ENCODE measurements at regions not wholly inside any gene's neighbourhood (a gene's known extent, or its start where the extent isn't known, plus 50 kb on each side); places are given as distances from the start of the nearest gene placed in this dataset.

DNA sequence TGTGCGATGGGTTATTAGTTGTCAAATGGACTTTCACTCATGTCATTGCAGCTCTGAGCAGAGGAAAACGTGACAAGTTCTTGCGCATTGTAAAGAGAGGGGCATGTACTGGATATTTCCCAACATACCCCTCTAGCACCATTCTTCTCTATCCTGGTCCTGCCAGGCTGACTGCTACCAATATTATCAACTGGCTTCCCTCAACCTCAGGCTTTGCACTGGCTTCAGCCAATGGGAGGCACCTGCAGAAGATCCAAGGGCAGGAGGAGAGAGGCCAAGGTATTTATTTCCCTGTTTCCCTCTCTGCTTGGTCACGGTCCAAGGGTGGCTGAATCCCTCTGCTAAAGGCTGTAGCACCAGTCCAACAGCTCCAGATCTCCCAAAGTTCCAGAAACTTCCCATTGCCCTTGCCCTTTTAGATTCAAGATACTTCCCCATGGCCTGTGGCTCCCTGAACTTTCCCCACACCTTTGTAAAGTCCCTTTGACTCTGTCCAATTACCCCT lies 175.6 kb upstream of the NECTIN1 start:
- DNase-seq, result no peak

DNA sequence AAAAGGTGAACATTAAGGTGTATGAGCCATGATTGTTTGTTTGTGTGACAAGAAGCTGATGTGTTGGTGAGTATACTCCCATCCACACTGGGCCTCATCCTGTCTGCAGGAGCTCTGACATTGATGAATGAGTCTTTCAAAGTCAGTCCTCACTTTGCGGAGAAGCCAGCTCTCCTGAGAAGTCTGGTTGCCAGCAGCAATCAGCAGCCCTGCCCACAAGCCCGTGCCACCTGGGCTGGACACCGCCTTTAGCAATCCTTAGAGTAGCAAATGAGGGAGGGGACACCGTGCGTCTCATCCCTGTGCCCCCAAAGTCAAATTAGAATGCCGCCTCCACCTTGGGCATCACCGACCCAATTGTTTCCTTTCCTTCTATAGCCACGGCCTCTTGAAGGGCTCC lies 174.8 kb upstream of the NECTIN1 start:
- DNase-seq, result no peak

DNA sequence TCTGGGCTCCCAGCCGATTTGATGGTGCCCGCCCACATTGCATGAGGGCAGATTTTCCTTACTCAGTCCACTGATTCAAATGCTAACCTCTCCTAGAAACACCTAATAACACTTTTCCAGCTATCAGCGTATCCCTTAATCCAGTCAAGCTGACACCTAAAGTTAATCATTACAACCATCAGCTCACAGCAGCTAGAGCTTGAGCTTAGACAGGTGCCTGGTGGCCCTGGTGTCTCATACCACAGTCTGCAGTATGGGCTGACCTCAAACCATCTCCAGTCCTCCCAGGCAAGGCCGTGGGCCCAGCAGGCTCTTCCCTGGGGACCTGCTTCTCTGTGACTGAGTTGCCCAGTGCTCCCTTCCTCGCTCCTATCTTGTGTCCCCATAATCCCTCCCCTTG lies 174.4 kb upstream of the NECTIN1 start:
- DNase-seq, result no peak

DNA sequence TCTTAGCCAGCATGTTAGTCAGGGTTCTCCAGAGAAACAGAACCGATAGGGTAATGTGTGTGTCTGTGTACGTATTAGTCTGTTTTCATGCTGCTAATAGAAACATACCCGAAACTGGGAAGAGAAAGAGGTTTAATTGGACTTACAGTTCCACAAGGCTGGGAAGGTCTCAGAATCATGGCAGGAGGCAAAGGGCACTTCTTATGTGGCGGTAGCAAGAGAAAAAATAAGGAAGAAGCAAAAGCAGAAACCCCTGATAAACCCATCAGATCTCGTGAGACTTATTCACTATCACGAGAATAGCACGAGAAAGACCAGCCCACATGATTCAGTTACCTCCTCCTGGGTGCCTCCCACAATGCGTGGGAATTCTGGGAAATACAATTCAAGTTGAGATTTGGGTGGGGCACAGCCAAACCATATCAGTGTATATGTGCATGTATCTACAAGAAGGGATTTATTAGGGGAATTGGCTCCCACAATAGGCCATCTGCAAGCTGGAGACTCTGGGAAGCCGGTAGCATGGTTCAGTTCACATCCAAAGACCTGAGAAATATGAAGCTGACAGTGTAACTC lies 173.7 kb upstream of the NECTIN1 start:
- DNase-seq, result no peak

DNA sequence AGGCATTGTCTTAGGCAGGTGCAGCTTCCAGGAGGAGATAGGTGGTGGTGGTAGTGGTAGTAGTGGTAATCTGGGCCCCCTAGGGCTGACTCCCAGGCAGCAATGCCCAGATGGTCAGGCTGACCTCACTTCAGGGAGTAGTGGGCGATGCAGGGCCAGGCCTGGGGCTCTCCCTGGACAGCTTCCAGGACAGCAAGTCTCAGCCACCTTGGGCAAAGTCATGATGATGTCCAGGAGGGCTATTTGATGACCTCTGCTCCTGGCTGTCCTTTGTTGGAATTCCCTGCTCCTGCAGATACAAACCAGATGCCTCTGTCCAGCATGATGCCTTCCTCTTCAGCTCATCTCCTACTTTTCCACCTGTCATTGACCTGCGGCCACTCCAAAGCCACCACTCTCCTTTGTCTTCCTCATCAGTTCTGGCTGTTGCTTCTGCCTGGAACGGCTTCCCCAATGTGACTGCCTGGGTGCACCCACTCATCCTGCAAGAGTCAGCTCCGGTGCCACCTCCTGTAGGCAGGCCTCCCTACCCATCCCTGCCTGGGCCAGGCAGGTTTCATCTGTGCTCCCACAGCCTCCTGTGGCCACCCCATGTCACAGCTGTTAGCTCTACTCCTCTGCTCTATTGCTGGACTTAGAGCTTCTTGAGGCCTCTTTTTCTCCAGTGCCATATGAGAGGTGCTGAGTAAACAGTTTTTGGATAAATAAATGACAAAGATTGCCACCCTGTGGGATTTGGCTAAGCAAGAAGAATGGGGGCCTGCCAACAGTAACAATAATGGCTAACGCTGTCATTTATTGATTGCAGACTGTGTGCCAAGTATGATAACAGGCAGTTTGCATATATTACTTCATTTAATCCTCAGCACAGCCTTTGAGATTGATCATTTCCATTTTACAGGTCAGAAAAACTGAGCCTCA lies 172.9 kb upstream of the NECTIN1 start:
- DNase-seq, result no peak

DNA sequence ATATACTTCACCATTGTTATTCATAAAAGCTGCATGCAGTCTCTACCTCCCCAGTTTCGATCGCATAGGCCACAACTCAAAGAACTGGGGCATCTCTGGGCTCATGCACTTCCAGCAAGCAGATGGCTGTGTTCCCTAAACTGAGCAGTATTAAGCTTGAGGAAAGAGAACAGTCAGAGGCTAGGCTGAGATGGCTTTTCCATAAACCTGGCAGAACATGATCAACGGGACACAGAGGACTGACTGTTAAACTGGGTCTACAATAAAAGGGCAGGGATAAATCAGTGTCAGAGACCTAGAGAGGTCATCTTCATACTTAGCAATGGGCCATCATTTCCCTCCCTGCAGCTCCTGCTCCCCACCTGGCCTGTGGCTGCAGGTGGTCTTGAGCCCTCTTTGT lies 171.0 kb upstream of the NECTIN1 start:
- no peak for DNase-seq

DNA sequence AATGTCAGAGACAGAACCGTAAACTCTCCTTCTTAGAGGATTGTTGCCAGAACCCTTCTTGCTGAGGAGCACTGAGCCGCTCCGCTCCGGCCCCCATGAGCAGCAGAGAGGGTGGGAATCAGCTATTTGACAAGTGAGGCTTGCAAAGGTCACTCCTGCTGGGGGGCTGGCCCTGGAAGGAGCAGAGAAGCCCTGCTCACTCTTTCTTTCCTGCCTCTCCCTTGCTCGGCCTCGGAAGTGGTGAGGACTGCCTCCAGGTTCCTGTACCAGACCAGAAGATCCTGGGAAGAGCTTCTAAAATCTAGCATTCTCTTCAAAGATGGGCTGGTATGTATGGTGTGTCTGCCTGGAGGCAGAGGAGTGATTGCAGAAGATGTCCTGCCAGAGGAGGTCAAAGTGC lies 168.6 kb upstream of the NECTIN1 start:
- DNase-seq, result no peak

DNA sequence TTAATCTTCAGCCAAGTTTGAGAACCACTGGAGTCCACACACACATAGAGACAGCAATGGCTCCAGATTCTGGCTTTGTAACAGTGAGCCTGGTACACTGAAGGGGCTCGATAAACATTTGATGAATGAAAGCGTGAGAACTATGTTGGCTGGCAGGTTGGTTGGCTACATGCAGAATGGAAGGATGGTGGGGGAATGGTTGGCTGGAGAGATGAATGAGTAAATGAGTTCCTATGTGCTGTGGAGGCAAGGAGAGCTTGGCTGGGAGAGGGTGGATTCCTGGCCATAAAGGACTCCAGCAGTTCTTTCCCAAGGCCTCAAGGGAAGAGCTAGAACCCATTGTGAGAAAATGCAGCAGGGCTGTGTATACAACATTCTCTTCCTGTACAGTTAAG lies 168.0 kb upstream of the NECTIN1 start:
- no peak for DNase-seq

DNA sequence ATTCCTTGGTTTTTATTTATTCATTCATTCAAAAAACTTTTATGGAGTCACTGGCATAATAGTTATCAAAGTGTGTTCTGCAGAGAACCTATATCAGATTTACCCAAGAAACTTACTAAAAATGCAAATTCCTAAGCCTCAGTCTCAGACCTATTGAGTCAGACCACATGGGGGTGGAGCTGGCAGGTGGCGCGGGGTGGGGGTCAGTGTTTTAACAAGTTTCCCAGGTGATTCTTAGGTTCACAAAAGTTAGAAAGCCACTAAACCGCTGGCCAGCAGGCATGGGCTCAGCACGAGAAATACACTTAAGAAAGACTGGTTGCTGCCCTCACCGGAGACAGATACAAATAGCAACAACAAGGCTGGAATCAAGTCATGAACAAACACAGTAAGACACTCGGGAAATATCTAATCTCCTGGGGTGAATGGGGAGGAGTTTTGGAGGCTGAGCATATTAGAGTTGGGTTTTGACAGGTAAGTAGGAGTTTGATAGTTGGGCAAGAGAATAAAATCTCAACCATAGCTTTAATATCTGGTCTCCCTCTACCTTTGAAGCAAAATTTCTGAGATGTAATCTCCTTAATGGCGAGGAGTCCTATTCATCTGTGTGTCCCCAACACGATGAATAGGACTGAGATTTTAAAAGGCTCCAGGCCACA lies 167.5 kb upstream of the NECTIN1 start:
- DNase-seq, result no peak

DNA sequence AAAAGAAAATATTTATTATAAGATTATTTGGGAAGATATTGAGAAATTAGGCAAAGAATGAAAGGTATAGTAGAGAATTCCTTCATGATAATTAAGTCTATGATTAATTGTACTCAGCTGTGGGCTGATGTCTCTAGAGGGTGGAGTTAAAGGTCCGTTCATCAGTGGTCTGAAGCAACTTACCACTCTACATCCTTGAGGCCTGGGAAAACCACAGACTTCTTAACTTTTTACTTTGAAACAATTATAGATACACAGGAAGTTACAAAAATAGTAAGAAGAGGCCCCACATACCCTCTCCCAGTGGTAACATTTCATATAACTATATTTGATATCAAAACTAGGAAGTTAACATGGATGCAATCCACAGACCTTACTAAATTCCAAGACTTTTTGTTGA lies 167.0 kb upstream of the NECTIN1 start:
- DNase-seq, result no peak

DNA sequence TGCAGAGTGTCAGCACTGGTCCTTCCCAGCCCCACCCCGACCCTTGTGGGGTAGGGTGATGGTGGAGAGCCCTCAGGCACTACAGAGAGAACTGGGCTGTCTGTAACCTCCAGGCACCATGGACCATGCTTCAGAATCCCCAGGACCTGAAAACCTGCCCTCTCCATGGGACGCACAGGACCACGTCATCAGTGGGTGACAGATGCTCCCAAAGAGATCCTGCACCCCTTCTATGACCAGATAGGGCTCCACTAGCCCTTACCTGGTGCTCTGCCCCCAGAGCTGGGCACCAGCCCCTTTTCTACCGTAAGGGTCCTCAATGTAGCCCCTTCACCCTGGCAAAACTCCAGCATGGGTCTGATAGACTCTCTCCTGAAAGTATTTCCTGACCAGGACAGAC lies 165.9 kb upstream of the NECTIN1 start:
- DNase-seq, result no peak

DNA sequence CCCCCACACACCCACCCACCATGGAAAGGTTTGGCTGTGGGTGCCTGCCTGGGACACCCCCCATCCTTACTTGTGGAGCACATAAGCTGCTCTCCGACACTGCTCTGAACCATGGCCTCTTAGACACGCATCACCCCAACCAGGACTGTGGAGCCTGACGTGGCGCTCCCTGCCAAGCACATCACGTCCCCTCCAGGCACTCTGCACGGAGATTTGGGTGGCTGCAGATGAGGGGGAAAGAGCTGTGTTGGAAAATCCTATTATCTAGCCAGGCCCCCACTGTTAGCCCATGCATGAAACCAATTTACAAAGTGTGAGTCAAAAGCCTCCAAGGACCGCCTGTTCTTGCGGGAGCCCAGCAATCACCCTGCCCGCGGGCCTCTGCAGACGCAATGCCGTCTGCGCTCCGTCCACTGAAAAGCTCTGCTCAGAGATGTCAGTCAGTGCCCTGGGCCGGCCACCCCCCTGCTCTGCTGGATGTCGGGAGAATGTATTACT lies 163.4 kb upstream of the NECTIN1 start:
- DNase-seq, result no peak

DNA sequence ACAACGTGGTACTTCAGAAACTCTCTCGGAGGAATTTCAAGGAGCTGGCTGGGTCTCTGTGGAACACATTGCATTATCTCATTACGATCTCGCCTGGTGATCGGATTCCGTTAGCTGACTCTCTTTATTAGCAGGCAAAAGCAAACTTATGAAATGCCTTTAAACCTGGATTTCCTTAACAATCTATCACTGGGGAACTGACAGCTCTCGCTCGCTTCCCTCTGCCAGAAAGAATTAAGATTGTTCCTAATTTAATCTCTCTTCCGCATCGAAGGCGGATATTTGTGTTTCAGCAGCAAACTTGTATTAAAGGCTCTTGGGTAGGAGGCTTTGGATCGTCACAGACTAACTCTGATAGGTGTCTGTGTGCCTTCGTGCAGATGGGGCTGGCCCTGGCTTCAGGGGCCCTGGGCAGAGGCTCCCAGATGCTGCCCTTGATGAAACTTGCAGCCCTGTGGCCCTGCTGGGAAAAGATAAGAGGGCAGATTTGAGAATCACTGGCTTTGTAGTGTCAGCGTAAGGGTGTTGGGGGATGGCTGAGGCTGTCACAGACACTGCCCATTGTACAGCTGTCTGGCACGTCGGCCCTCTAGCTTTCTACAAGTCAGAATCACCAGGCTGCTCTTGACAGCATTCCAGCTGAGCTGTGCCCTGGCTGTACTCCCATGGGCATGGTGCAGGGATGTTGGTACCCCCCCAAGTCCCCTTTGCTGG lies 162.2 kb upstream of the NECTIN1 start:
- no peak for DNase-seq

DNA sequence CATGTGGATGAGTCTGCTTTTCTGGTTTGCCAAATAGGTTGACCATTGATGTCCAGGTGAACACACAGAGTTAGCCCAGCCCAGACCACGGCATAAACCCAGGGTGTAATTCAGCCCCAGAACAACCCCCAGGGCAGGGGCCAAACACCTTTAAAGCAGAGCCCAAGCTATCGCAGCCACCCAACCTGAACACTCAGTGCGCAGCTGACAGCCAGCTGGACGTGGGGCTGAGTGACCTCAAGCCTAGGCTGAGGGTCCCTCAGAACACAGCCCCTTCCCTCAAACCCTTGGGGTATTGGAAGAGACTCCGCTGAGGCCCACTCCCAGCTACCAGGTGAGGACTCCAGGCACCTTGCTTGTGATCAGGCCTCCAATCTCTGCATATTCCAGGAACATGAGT lies 161.5 kb upstream of the NECTIN1 start:
- no peak for DNase-seq

DNA sequence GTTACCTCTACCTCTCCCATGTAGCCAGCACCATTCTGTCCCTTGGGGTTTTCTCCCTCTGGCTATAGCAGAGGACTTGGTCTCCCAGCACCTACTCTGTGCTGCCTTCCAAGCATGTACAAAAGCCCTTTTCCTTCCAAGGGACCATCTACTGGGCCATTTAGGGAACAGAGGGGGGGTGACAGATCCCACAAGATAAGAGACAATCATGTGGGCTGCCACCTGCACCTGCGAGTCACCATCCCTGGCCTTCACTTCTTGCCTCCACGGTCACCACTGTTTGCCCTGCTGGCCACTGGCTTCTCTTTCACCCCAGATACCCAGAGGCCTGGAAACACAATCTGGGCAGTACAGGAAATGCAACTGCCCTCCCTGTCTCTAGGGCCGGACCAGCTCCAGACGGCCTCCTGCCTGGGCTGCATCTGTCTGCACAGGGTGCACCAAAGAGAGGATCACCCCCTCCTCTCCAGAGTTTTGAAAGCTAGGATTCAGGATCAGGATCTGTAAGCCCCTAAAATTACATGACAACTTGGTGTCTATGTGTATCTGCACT lies 160.8 kb upstream of the NECTIN1 start:
- no peak for DNase-seq

DNA sequence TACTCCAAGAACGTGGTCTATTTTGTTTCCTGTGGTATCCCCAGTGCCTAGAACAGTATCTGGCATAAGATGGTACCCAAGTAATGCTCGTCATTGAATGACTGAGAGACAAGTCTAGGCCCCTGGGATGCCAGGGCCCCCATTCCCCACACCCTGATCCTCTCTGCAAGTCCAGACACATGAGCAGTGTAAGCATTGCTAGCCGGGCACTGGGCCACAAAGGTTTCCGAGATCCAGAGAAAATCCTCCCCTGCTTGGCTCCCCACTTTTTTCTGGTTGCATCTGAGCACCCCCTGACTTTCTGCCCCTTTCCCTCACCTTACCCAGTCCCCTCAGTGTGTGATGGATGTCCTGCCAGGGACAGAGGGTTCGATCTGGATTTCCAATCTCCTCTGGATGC lies 160.1 kb upstream of the NECTIN1 start:
- DNase-seq, result no peak

DNA sequence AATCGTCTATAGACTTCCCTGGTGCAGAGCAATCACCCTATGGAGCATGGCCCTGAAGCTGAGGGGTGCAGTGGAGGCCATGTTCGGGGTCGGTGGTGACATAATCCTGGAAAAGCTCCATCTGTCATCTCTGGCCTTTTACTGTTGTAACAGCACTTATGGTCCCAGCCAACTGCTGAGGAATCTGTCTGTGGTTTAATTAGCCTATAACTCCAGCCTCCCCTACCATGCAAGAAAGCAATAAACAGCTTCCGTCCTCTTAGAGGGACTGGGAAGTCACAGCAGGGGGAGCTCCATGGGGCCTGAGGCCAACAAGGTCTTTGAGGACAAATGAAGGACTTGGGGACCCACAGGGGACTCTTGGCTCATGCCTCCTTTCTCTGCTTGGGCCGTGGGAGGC lies 159.1 kb upstream of the NECTIN1 start:
- DNase-seq, result no peak

DNA sequence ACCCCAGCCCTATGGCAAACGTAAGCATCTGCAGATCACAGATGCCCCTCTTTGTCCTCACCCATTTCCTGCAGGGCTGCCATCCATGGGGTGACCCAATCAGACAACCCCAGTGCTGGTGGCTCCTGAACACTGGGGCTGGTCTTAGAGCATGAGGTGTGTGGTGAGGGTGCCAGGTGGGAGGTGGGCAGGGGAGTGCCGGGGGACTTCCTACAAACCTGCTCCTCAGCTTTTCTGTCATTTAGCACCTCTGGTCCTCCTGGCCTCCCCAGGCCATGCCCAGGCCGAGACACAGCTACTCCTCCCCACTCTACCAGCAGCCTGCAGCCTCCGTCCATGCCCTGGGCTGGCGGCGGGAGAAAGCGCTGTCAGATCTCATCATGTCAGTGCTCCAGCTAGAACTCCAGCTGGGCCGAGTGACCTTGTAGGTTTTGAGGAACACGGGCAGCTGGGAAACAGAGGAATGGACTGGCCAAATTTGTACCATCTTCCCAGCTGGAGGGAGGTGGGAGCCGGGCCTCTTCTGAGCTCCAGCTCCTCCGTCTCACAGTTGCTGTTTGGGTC lies 157.7 kb upstream of the NECTIN1 start:
- DNase-seq, result no peak

DNA sequence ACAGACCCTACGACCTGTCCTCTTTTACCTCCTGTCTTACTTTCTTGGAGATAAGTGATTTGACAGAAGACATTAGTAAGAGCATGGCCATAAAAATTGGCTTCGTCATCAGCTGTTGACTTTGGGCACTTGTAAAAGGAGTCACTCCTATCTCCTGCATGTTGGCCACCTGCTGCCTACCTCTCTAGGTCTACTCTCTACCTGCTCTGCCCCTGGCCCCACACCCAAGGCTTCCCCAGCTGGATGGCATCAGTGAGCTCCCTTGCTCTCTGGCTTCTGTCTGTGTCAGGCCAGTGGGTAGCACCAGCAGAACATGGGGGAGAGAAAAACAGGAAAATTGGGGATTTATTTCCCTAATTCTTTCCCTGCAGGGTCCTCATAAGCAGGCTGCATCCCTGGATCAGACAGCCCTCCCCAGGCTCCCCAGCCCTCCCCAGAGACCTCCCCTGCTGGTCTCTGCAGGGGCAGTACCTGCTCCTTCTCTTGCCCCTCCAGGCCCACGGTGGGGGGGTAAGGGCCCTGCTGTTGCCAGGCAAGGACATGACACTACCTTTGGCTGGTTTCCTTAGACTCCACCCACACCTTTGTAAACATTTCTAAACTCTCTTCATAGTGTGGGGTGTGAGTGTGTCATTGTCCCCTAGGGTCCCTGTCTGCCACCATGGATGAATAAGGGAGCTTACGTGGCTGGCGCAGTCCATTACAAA lies 157.0 kb upstream of the NECTIN1 start:
- DNase-seq, result no peak

DNA sequence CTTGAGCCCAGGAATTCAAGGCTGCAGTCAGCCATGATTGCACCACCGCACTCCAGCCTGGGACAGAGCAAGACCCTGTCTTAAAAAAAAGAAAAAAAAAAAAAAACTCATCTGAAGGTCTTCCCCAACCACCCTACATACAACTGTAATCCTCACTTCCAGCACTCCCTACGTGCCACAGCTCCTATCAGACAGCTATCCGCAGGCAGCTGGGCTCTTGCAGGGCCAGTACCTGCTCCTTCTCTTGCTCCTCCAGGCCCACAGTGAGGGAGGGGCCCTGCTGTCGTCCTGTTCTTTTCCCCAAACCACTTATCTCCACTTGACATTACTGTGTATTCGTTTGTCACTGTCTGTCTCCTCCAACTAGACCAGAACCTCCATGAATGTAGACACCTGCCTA lies 156.1 kb upstream of the NECTIN1 start:
- no peak for DNase-seq

DNA sequence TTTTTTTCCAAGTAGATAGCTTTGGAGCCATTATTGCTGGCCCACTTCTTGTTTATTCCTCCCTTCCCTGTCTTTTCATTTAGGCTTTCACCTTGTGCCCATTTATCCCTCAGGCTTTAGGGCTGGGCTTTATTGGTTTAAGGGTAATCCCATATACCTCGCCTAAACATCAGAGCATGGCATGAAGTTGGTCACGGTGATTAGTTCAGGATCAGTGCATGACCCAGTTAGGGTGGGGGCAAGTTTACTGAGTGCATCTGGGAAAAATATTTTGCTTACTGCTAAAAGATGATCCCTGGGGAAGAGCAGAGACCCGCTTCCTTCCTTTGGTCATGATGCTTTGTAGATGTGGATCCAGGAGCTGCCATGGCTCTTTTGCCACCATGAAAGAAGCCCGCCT lies 153.3 kb upstream of the NECTIN1 start:
- DNase-seq, result no peak

DNA sequence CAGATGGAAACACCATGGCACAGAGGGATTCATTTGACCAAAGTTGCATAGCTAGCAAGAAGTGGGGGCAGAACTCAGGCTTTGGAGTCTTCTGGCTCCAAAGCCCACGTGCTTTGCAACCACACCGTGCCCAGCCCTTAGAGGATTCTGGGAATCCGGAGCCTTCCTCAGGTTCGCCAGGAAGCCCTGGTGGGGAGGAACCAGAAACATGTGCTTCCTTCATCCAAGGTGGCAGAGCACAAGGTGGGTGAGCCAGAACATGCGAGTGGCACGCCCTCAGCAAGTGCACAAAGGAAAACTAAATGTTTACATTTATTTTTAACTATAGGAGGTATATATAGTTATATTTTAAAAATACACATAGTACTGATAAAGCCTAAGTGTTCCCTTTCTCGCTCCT lies 151.9 kb upstream of the NECTIN1 start:
- no peak for DNase-seq
